HT1080 (cell line): ENCODE measurements at regions not wholly inside any gene's neighbourhood (a gene's known extent, or its start where the extent isn't known, plus 50 kb on each side); places are given as distances from the start of the nearest gene placed in this dataset.

Experiments
- DNase-seq: peaks from one replicate; pipeline ENCODE4 v3.0.0-alpha.2; 2015; ENCODE audit warnings: low read depth

- no peak for DNase-seq
Measured at GRCh38 chr13:99709134-99709533, 207.9 kb downstream of the TM9SF2 start.

- no peak for DNase-seq
Measured at GRCh38 chr13:99704390-99704789, 203.1 kb downstream of the TM9SF2 start.

GRCh38 chr13:99703908-99704307 is 202.6 kb downstream of the TM9SF2 start:
- DNase-seq: no peak

- DNase-seq: no peak
Measured at GRCh38 chr13:99702687-99703319, 201.5 kb downstream of the TM9SF2 start.

- DNase-seq: no peak
Measured at GRCh38 chr13:99700468-99700867, 199.2 kb downstream of the TM9SF2 start.

GRCh38 chr13:99698816-99699099 is 197.5 kb downstream of the TM9SF2 start:
- DNase-seq: no peak

GRCh38 chr13:99698010-99698815 is 196.9 kb downstream of the TM9SF2 start:
- DNase-seq: no peak

- no peak for DNase-seq
Measured at GRCh38 chr13:99695857-99696256, 194.6 kb downstream of the TM9SF2 start.

- no peak for DNase-seq
Measured at GRCh38 chr13:99693852-99694611, 192.8 kb downstream of the TM9SF2 start.

- DNase-seq: no peak
Measured at GRCh38 chr13:99693351-99693750, 192.1 kb downstream of the TM9SF2 start.

- DNase-seq: no peak
Measured at GRCh38 chr13:99692854-99693253, 191.6 kb downstream of the TM9SF2 start.

GRCh38 chr13:99691552-99691951 is 190.3 kb downstream of the TM9SF2 start:
- DNase-seq: no peak

- DNase-seq: no peak
Measured at GRCh38 chr13:99690426-99691174, 189.3 kb downstream of the TM9SF2 start.

GRCh38 chr13:99689955-99690354 is 188.7 kb downstream of the TM9SF2 start:
- no peak for DNase-seq

GRCh38 chr13:99688776-99689175 is 187.5 kb downstream of the TM9SF2 start:
- no peak for DNase-seq

- peak; percentile 23 for DNase-seq
Measured at GRCh38 chr13:99687723-99688397, 186.6 kb downstream of the TM9SF2 start.

GRCh38 chr13:99686944-99687411 is 185.7 kb downstream of the TM9SF2 start:
- no peak for DNase-seq

GRCh38 chr13:99686157-99686572 is 184.9 kb downstream of the TM9SF2 start:
- DNase-seq: no peak

- DNase-seq: no peak
Measured at GRCh38 chr13:99681695-99682094, 180.4 kb downstream of the TM9SF2 start.

- DNase-seq: no peak
Measured at GRCh38 chr13:99677116-99677951, 176.1 kb downstream of the TM9SF2 start.
